DMS79 treated with DMSO at 0.1 percent for 48 hours (cell line): ENCODE measurements at regions not wholly inside any gene's neighbourhood (a gene's known extent, or its start where the extent isn't known, plus 50 kb on each side); places are given as distances from the start of the nearest gene placed in this dataset.

Experiments used
- DNase-seq: peaks from one replicate; lab custom pipeline; 2025; lab: John Stamatoyannopoulos, UW

- no peak for DNase-seq
Observed at GRCh38 chr1:81071969-81072753, 728.6 kb upstream of the ADGRL2 start.

GRCh38 chr1:81071072-81071858 is 729.5 kb upstream of the ADGRL2 start:
- no peak for DNase-seq

- DNase-seq = no peak
Observed at GRCh38 chr1:81069856-81070255, 730.9 kb upstream of the ADGRL2 start.

GRCh38 chr1:81068726-81069125 is 732.0 kb upstream of the ADGRL2 start:
- no peak for DNase-seq

- no peak for DNase-seq
Observed at GRCh38 chr1:81053826-81054225, 746.9 kb upstream of the ADGRL2 start.

- DNase-seq = no peak
Observed at GRCh38 chr1:81052162-81052561, 748.6 kb upstream of the ADGRL2 start.

GRCh38 chr1:81050390-81050789 is 750.3 kb upstream of the ADGRL2 start:
- no peak for DNase-seq

- DNase-seq = no peak
Observed at GRCh38 chr1:81044708-81045107, 756.0 kb upstream of the ADGRL2 start.

GRCh38 chr1:81042225-81042624 is 758.5 kb upstream of the ADGRL2 start:
- no peak for DNase-seq

GRCh38 chr1:81034291-81034690 is 766.4 kb upstream of the ADGRL2 start:
- DNase-seq = no peak

- DNase-seq = no peak
Observed at GRCh38 chr1:81032973-81033425, 767.7 kb upstream of the ADGRL2 start.

GRCh38 chr1:81032374-81032773 is 768.4 kb upstream of the ADGRL2 start:
- DNase-seq = no peak

GRCh38 chr1:81030441-81030840 is 770.3 kb upstream of the ADGRL2 start:
- no peak for DNase-seq

- DNase-seq = no peak
Observed at GRCh38 chr1:81029266-81029665, 771.5 kb upstream of the ADGRL2 start.

GRCh38 chr1:81023187-81023724 is 777.5 kb upstream of the ADGRL2 start:
- no peak for DNase-seq

- DNase-seq = no peak
Observed at GRCh38 chr1:81021134-81021533, 779.6 kb upstream of the ADGRL2 start.

- no peak for DNase-seq
Observed at GRCh38 chr1:81020506-81020905, 780.2 kb upstream of the ADGRL2 start.

GRCh38 chr1:81010126-81010525 is 790.6 kb upstream of the ADGRL2 start:
- DNase-seq = no peak

- DNase-seq = no peak
Observed at GRCh38 chr1:81008293-81008692, 792.4 kb upstream of the ADGRL2 start.

- no peak for DNase-seq
Observed at GRCh38 chr1:81007024-81007423, 793.7 kb upstream of the ADGRL2 start.

GRCh38 chr1:81006502-81006901 is 794.2 kb upstream of the ADGRL2 start:
- DNase-seq = no peak

- DNase-seq = no peak
Observed at GRCh38 chr1:81004011-81004410, 796.7 kb upstream of the ADGRL2 start.

GRCh38 chr1:80994934-80995333 is 805.8 kb upstream of the ADGRL2 start:
- no peak for DNase-seq
